K562 (cell line): ENCODE measurements at regions not wholly inside any gene's neighbourhood (a gene's known extent, or its start where the extent isn't known, plus 50 kb on each side); places are given as distances from the start of the nearest gene placed in this dataset.

Source experiments
- CREB1 ChIP-seq, 2 experiments: sonication (generic) in 1 of 2; formaldehyde crosslinking in 1 of 2; IDR thresholded peaks; 2 replicates each; pipeline versions ENCODE4 v1.6.1 to v1.8.0; 2012 to 2022; ENCODE audit warnings: inconsistent platforms in 1 of 2, mild to moderate bottlenecking in 1 of 2, missing genetic modification reagents in 1 of 2, moderate library complexity in 1 of 2
- HSF4 ChIP-seq: fragments of 250-450 bp; sonication (Bioruptor Pico); IDR thresholded peaks from 2 replicates; pipeline ENCODE4 v2.1.2; 2022; ENCODE audit warnings: mild to moderate bottlenecking, moderate library complexity, borderline replicate concordance
- JUNB ChIP-seq: fragments of 450-650 bp; formaldehyde crosslinking; conservative IDR thresholded peaks from 2 replicates; pipeline ENCODE4 v1.4.0; 2020; ENCODE audit warnings: mild to moderate bottlenecking
- NFIX ChIP-seq: fragments of 250-450 bp; sonication (Bioruptor Pico); IDR thresholded peaks from 2 replicates; pipeline ENCODE4 v1.4.0; 2020; ENCODE audit warnings: low read depth, mild to moderate bottlenecking, moderate library complexity
- RAD21 ChIP-seq, 2 experiments: fragments of 250-450 bp in 1 of 2; fragments of 450-650 bp in 1 of 2; sonication (Bioruptor Pico) in 1 of 2; formaldehyde crosslinking in 1 of 2; IDR thresholded peaks in 1 of 2; conservative IDR thresholded peaks in 1 of 2; 2 replicates each; pipeline versions ENCODE4 v1.4.0 to v1.8.0; 2020 to 2022; ENCODE audit warnings: mild to moderate bottlenecking in 2 of 2, moderate library complexity in 1 of 2
- RB1 ChIP-seq: fragments of 450-650 bp; IDR thresholded peaks from 2 replicates; pipeline ENCODE4 v1.6.1; 2017; ENCODE audit warnings: low read depth, mild to moderate bottlenecking
- SMC3 ChIP-seq: conservative IDR thresholded peaks from 2 replicates; pipeline ENCODE4 v1.6.1; 2011; ENCODE audit warnings: low read depth, low read length, improper control_type of control experiment; ENCODE audit not compliant: insufficient read depth
- TOE1 ChIP-seq, 2 experiments: fragments of 450-650 bp in 1 of 2; sonication (generic) in 1 of 2; formaldehyde crosslinking in 1 of 2; IDR thresholded peaks; 2 replicates each; pipeline versions ENCODE4 v1.7.1 to v1.8.0; 2016 to 2022; ENCODE audit warnings: borderline replicate concordance in 2 of 2, mild to moderate bottlenecking in 2 of 2, antibody characterized with exemption in 1 of 2, inconsistent platforms in 1 of 2, low read depth in 1 of 2, missing genetic modification reagents in 1 of 2, moderate library complexity in 1 of 2
- ZBTB7A ChIP-seq: IDR thresholded peaks from 2 replicates; pipeline ENCODE4 v1.6.1; 2011; ENCODE audit warnings: low read depth, mild to moderate bottlenecking, low read length, moderate library complexity, borderline replicate concordance; ENCODE audit not compliant: control insufficient read depth
- ZFP36 ChIP-seq: fragments of 150-350 bp; IDR thresholded peaks from 2 replicates; pipeline ENCODE4 v1.6.1; 2018; ENCODE audit warnings: low read length, low read depth; ENCODE audit not compliant: partially characterized antibody
- ZNF316 ChIP-seq: fragments of 450-650 bp; IDR thresholded peaks from 2 replicates; pipeline ENCODE4 v1.6.1; 2016
- ZNF354B ChIP-seq: fragments of 250-450 bp; sonication (Bioruptor Pico); IDR thresholded peaks from 2 replicates; pipeline ENCODE4 v1.4.0; 2020
- TF ChIP-seq, protein P1 (sequence below): fragments of 250-450 bp; sonication (Bioruptor Pico); IDR thresholded peaks from 2 replicates; pipeline ENCODE4 v1.8.0; 2021; ENCODE audit warnings: borderline replicate concordance, mild to moderate bottlenecking, moderate library complexity; ENCODE audit not compliant: poor library complexity, severe bottlenecking
- TF ChIP-seq, protein P2 (sequence below): sonication (generic); formaldehyde crosslinking; IDR thresholded peaks from 2 replicates; pipeline ENCODE4 v1.4.0; 2020; ENCODE audit warnings: mild to moderate bottlenecking, missing genetic modification reagents

DNA sequence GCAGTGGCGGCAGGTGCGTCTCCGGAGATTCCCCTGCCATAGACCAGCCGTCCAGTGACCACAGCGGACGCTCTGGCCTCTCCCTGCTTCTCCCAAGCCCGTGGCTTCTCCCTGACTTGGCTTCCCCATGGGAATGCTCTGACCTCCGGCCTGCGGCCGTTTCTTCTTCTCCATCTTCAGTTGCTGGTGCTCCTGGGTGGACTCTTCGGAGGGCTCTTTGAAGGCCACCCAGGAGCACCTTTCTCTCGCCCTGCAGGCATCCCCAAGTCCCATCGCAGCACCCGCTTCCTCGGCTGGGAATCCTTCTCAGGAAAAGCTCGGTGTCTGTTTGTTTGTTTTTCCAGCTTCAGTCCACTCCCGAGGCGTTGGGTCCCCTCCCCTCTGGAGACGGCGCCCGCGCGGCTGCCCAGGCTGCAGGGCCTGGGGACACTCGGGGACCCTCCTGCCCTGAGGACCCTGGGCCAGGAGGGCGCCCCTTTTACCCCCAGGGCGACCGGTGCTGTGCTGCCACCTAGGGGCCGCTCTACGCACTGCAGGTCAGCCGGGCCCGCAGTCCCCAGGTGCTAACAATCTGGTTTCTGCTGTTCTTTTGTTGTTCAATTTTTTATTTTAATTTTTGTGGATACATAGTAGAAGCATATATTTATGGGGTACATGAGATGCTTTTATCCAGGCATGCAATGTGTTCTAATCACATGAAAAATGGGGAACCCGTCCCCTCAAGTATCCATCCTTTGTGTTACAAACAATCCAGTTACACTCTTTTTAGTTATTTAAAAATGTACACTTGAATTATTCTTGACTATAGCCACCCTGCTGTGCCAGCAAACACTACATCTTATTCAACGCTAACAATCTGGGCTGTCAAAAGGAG, 197.9 kb upstream of the ADAMTS16 start (continued):
- TF ChIP-seq ZNF354B (CRISPR knock-in tag) (no peak), SMC3 (peak; percentile 49; the same call in 1 of the 2 replicates), RB1 (no peak), HSF4 (CRISPR knock-in tag) (no peak), ZBTB7A (0 out of 2 replicates have a peak, but pooled peaks have one; percentile 40), JUNB (CRISPR knock-in tag) (no peak), ZNF316 (no peak), ZFP36 (no peak), TOE1 (IDR thresholded peaks at IDR 0.05; ENCODE audit: borderline replicate concordance) (no peak), TOE1 (CRISPR knock-in tag; IDR thresholded peaks at IDR 0.05; ENCODE audit: borderline replicate concordance, low read depth) (no peak), RAD21 (CRISPR knock-in tag; conservative IDR thresholded peaks at IDR 0.05 in 1 of 2, IDR thresholded peaks at IDR 0.05 in 1 of 2) (peak; percentile 14 to 53; a peak in 2 of 4 replicates), CREB1 (IDR thresholded peaks at IDR 0.05) (no peak), CREB1 (CRISPR knock-in tag; IDR thresholded peaks at IDR 0.05) (no peak), NFIX (CRISPR knock-in tag) (no peak)
- TF ChIP-seq, protein P1, sequence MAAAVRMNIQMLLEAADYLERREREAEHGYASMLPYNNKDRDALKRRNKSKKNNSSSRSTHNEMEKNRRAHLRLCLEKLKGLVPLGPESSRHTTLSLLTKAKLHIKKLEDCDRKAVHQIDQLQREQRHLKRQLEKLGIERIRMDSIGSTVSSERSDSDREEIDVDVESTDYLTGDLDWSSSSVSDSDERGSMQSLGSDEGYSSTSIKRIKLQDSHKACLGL (CRISPR knock-in tag) = no peak
- TF ChIP-seq, protein P2, sequence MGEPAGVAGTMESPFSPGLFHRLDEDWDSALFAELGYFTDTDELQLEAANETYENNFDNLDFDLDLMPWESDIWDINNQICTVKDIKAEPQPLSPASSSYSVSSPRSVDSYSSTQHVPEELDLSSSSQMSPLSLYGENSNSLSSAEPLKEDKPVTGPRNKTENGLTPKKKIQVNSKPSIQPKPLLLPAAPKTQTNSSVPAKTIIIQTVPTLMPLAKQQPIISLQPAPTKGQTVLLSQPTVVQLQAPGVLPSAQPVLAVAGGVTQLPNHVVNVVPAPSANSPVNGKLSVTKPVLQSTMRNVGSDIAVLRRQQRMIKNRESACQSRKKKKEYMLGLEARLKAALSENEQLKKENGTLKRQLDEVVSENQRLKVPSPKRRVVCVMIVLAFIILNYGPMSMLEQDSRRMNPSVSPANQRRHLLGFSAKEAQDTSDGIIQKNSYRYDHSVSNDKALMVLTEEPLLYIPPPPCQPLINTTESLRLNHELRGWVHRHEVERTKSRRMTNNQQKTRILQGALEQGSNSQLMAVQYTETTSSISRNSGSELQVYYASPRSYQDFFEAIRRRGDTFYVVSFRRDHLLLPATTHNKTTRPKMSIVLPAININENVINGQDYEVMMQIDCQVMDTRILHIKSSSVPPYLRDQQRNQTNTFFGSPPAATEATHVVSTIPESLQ (CRISPR knock-in tag) = no peak
